ENCODE measurements at regions not wholly inside any gene's neighbourhood (a gene's known extent, or its start where the extent isn't known, plus 50 kb on each side); places are given as distances from the start of the nearest gene placed in this dataset.

DNA sequence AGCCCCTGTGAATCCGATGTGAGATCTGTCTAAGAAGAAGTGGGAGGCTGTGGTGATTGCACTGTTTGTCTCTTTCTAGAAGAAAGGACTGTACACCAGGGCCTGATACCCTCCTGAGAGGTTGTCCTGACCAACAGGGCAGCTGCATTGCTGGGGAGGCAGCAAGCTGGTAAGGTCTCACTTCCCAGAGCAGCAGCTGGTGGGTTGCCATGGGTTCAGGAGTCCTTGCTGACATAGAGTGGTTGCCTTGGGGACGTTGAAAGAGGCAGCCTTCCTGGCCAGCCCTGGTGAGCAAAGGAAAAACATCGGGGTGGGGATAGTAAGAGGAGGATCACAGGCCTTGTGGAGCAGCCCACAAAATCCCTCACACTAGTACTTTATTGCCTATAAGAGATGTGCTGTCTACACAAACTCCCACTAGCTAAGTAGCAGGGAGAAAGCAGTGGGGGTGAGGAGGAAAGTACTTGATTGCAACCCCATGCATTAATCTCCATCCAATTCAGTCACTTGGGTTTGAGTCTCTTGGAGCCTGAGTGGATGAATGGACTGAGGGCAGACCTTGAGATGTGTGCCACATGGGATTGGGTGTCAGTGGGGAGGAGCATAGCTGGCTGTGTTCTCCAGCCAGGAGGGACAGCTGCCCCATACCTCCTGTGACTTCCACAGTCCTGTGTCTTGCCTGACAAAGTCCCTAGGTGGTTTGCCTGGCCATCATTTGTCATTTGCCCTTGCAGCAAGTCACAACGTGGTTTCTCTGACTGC, 143.8 kb upstream of the RPL38 start:
- no peaks in the 10 kb centered on the region for H3K4me1 ChIP-seq (replicated peaks in 1 of 2; ENCODE audit: control insufficient read depth in 2 of 2, insufficient read depth in 2 of 2, low read length in 2 of 2)
- H3K9ac ChIP-seq (ENCODE audit: insufficient read depth in 1 of 2, low read depth in 2 of 2, low read length in 2 of 2), result no peak overlapping the region
- ChIA-PET CTCF (ENCODE audit: low intra/inter-chr PET ratio) (no interaction called here), POLR2A (interaction anchor here (0.6 to 1.3 kb wide), 2 partner anchors 9 to 315 kb away, joined by 3 to 5 read pairs; no protein-coding TSS in a partner anchor)
- H4K20me1 ChIP-seq (replicated peaks; ENCODE audit: control insufficient read depth, insufficient read depth, low read length), result no peaks in the 10 kb centered on the region; the same call in 1 of the 2 replicates
- peaks cover 0 to 6% of the 10 kb centered on the region in 2 experiments; a peak in 1 of 5 replicates for H3K27me3 ChIP-seq (ENCODE audit: control insufficient read depth in 2 of 2, insufficient read depth in 2 of 2, low read length in 2 of 2)
- in situ Hi-C loops (cut with MboI) (no loop called here), intact Hi-C loops (cut with micrococcal nuclease) (no loop called here)
- H3K4me3 ChIP-seq, result no peak overlapping the region
- no peak overlapping the region for H3K27ac ChIP-seq (ENCODE audit: extremely low read depth, low read depth, low read length)
- DNase-seq (ENCODE audit: extremely low read depth in 1 of 4, low spot score in 3 of 4) (no peak), FAIRE-seq (no peak), ATAC-seq (no peak)
- TF ChIP-seq FIP1L1 (IDR thresholded peaks at IDR 0.05; ENCODE audit: low read depth, low read length, poor library complexity, severe bottlenecking) (no peak), KDM1A (IDR thresholded peaks at IDR 0.05) (no peak), DACH1 (IDR thresholded peaks at IDR 0.05; ENCODE audit: partially characterized antibody) (no peak), NR2C2 (CRISPR knock-in tag; IDR thresholded peaks at IDR 0.05) (no peak), NR2C2 (tag; IDR thresholded peaks at IDR 0.05) (no peak), PTRF (tag; IDR thresholded peaks at IDR 0.05) (no peak), POLR3A (IDR thresholded peaks at IDR 0.05; ENCODE audit: borderline replicate concordance, extremely low read depth, insufficient read depth, insufficient read length) (no peak), ESRRB (CRISPR knock-in tag; IDR thresholded peaks at IDR 0.05; ENCODE audit: borderline replicate concordance) (no peak)
- H3K79me2 ChIP-seq (ENCODE audit: control insufficient read depth, insufficient read depth, low read length), result no peaks in the 10 kb centered on the region
- no peak overlapping the region for H2AFZ ChIP-seq (ENCODE audit: low read depth, low read length)
- H3K9me3 ChIP-seq (replicated peaks; ENCODE audit: control insufficient read depth, insufficient read depth, low read depth, low read length), result no peaks in the 10 kb centered on the region
- H3K4me2 ChIP-seq (ENCODE audit: insufficient read depth, low read length), result no peak overlapping the region
- H3K9me1 ChIP-seq (ENCODE audit: control insufficient read depth, insufficient read depth, low read length), result no peaks in the 10 kb centered on the region
- 0% methylated on average over 4 of the region's 4 CpGs for WGBS (ENCODE audit: insufficient coverage, low coverage, missing lambda C conversion rate)
- no TSS peak for BruUV-seq (replicated peaks)
- no peaks in the 10 kb centered on the region for H3K36me3 ChIP-seq (ENCODE audit: control insufficient read depth, insufficient read depth, low read length)
